SH-SY5Y (cell line): ENCODE measurements at regions not wholly inside any gene's neighbourhood (a gene's known extent, or its start where the extent isn't known, plus 50 kb on each side); places are given as distances from the start of the nearest gene placed in this dataset.

Source experiments
- GATA2 ChIP-seq: IDR thresholded peaks from 2 replicates; pipeline ENCODE4 v1.6.1; 2011; ENCODE audit warnings: mild to moderate bottlenecking, low read depth, low read length
- GATA3 ChIP-seq: IDR thresholded peaks from 2 replicates; pipeline ENCODE4 v1.6.1; 2011; ENCODE audit warnings: low read depth, mild to moderate bottlenecking, low read length, moderate library complexity

DNA sequence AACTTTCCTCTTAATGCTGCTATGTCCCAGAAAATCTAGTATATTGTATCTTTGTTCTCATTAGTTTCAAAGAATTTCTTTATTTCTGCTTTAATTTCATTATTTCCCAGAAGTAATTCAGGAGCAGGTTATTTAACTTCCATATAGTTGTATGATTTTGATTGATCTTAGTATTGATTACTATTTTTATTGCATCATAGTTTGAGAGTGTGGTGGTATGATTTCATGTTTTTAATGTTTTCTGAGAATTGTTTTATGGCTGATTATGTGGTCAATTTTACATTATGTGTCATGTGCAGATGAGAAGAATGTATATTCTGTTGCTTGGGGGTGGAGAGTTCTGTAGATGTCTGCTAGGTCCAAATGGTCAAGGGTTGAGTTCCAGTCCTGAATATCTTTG, 425.6 kb upstream of the RORB start:
- no peak for TF ChIP-seq GATA2
- TF ChIP-seq GATA3: no peak
